ENCODE measurements at regions not wholly inside any gene's neighbourhood (a gene's known extent, or its start where the extent isn't known, plus 50 kb on each side); places are given as distances from the start of the nearest gene placed in this dataset.

- TF ChIP-seq ZNF280C (tag by site-specific recombination; IDR thresholded peaks at IDR 0.05) (no peak), ZNF114 (tag by site-specific recombination; IDR thresholded peaks at IDR 0.05) (no peak)
- TF ChIP-seq, protein P1, sequence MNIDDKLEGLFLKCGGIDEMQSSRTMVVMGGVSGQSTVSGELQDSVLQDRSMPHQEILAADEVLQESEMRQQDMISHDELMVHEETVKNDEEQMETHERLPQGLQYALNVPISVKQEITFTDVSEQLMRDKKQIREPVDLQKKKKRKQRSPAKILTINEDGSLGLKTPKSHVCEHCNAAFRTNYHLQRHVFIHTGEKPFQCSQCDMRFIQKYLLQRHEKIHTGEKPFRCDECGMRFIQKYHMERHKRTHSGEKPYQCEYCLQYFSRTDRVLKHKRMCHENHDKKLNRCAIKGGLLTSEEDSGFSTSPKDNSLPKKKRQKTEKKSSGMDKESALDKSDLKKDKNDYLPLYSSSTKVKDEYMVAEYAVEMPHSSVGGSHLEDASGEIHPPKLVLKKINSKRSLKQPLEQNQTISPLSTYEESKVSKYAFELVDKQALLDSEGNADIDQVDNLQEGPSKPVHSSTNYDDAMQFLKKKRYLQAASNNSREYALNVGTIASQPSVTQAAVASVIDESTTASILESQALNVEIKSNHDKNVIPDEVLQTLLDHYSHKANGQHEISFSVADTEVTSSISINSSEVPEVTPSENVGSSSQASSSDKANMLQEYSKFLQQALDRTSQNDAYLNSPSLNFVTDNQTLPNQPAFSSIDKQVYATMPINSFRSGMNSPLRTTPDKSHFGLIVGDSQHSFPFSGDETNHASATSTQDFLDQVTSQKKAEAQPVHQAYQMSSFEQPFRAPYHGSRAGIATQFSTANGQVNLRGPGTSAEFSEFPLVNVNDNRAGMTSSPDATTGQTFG (tag by site-specific recombination; IDR thresholded peaks at IDR 0.05; ENCODE audit: borderline replicate concordance) = no peak
- TF ChIP-seq, protein P2, sequence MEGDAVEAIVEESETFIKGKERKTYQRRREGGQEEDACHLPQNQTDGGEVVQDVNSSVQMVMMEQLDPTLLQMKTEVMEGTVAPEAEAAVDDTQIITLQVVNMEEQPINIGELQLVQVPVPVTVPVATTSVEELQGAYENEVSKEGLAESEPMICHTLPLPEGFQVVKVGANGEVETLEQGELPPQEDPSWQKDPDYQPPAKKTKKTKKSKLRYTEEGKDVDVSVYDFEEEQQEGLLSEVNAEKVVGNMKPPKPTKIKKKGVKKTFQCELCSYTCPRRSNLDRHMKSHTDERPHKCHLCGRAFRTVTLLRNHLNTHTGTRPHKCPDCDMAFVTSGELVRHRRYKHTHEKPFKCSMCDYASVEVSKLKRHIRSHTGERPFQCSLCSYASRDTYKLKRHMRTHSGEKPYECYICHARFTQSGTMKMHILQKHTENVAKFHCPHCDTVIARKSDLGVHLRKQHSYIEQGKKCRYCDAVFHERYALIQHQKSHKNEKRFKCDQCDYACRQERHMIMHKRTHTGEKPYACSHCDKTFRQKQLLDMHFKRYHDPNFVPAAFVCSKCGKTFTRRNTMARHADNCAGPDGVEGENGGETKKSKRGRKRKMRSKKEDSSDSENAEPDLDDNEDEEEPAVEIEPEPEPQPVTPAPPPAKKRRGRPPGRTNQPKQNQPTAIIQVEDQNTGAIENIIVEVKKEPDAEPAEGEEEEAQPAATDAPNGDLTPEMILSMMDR (tag by site-specific recombination; IDR thresholded peaks at IDR 0.05) = no peak
Measured at GRCh38 chr2:4868466-4868865, 823.7 kb upstream of the SOX11 start (continued).

- no peaks in the 10 kb centered on the region; the same call in 1 of the 2 replicates for H3K9me3 ChIP-seq (ENCODE audit: control insufficient read depth, insufficient read depth, low read depth, low read length)
- POLR2A ChIA-PET = no interaction called here
- TF ChIP-seq ZNF701 (tag by site-specific recombination; IDR thresholded peaks at IDR 0.05) = no peak
- no peak for TF ChIP-seq ZNF580 (tag by site-specific recombination; IDR thresholded peaks at IDR 0.05)
- TF ChIP-seq, protein P3, sequence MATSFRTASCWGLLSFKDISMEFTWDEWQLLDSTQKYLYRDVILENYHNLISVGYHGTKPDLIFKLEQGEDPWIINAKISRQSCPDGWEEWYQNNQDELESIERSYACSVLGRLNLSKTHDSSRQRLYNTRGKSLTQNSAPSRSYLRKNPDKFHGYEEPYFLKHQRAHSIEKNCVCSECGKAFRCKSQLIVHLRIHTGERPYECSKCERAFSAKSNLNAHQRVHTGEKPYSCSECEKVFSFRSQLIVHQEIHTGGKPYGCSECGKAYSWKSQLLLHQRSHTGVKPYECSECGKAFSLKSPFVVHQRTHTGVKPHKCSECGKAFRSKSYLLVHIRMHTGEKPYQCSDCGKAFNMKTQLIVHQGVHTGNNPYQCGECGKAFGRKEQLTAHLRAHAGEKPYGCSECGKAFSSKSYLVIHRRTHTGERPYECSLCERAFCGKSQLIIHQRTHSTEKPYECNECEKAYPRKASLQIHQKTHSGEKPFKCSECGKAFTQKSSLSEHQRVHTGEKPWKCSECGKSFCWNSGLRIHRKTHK (tag by site-specific recombination; IDR thresholded peaks at IDR 0.05) = no peak
- TF ChIP-seq, protein P4, sequence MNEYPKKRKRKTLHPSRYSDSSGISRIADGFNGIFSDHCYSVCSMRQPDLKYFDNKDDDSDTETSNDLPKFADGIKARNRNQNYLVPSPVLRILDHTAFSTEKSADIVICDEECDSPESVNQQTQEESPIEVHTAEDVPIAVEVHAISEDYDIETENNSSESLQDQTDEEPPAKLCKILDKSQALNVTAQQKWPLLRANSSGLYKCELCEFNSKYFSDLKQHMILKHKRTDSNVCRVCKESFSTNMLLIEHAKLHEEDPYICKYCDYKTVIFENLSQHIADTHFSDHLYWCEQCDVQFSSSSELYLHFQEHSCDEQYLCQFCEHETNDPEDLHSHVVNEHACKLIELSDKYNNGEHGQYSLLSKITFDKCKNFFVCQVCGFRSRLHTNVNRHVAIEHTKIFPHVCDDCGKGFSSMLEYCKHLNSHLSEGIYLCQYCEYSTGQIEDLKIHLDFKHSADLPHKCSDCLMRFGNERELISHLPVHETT (tag by site-specific recombination; IDR thresholded peaks at IDR 0.05) = no peak
- no peak for TF ChIP-seq SP7 (tag by site-specific recombination; IDR thresholded peaks at IDR 0.05)
- no peak for TF ChIP-seq PATZ1 (tag by site-specific recombination; IDR thresholded peaks at IDR 0.05)
- TF ChIP-seq, protein P5, sequence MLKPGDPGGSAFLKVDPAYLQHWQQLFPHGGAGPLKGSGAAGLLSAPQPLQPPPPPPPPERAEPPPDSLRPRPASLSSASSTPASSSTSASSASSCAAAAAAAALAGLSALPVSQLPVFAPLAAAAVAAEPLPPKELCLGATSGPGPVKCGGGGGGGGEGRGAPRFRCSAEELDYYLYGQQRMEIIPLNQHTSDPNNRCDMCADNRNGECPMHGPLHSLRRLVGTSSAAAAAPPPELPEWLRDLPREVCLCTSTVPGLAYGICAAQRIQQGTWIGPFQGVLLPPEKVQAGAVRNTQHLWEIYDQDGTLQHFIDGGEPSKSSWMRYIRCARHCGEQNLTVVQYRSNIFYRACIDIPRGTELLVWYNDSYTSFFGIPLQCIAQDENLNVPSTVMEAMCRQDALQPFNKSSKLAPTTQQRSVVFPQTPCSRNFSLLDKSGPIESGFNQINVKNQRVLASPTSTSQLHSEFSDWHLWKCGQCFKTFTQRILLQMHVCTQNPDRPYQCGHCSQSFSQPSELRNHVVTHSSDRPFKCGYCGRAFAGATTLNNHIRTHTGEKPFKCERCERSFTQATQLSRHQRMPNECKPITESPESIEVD (tag by site-specific recombination; IDR thresholded peaks at IDR 0.05) = no peak
- TF ChIP-seq ZNF501 (tag by site-specific recombination; IDR thresholded peaks at IDR 0.05) = no peak
- TF ChIP-seq ZNF621 (tag by site-specific recombination; IDR thresholded peaks at IDR 0.05) = no peak
- no peak for TF ChIP-seq ZNF16 (tag by site-specific recombination; IDR thresholded peaks at IDR 0.05; ENCODE audit: low read depth)
- H3K4me3 ChIP-seq (ENCODE audit: low read depth, low read length) = no peak overlapping the region
- H3K36me3 ChIP-seq (ENCODE audit: control insufficient read depth in 2 of 2, insufficient read depth in 1 of 2, low read length in 2 of 2) = no peaks in the 10 kb centered on the region
- CTCF ChIA-PET = interaction anchor here (0.6 to 0.7 kb wide), 2 partner anchors 192 to 910 kb away, joined by 3 to 4 read pairs; no protein-coding TSS in a partner anchor
- H3K27ac ChIP-seq (ENCODE audit: extremely low read depth, low read depth, low read length) = no peak overlapping the region
- no peaks in the 10 kb centered on the region for H3K4me1 ChIP-seq (ENCODE audit: control insufficient read depth, insufficient read depth, low read length)
Measured at GRCh38 chr2:4869154-4869553, 823.0 kb upstream of the SOX11 start.
